Activated T-cell treated with anti-CD3 and anti-CD28 coated beads, Interleukin-2, amount 50 U/mL, for 24 hours (primary cell): ENCODE measurements at regions not wholly inside any gene's neighbourhood (a gene's known extent, or its start where the extent isn't known, plus 50 kb on each side); places are given as distances from the start of the nearest gene placed in this dataset.

ENCODE experiments used
- DNase-seq: peaks from one replicate; pipeline ENCODE4 v3.0.0-alpha.2; 2020
- H3K27ac Mint-ChIP-seq: 2 replicates; pipeline ENCODE4 v1.8.0; 2020; ENCODE audit warnings: mild to moderate bottlenecking, mixed read lengths
- H3K27me3 Mint-ChIP-seq: 2 replicates; pipeline ENCODE4 v1.8.0; 2020; ENCODE audit warnings: mixed read lengths
- H3K36me3 Mint-ChIP-seq: 2 replicates; pipeline ENCODE4 v1.8.0; 2020; ENCODE audit warnings: low read depth, mixed read lengths
- H3K4me1 Mint-ChIP-seq: 2 replicates; pipeline ENCODE4 v1.8.0; 2020; ENCODE audit warnings: low read depth, mixed read lengths
- H3K4me3 Mint-ChIP-seq: 2 replicates; pipeline ENCODE4 v1.8.0; 2020; ENCODE audit warnings: mild to moderate bottlenecking, moderate library complexity, mixed read lengths
- H3K9me3 Mint-ChIP-seq: 2 replicates; pipeline ENCODE4 v1.8.0; 2020; ENCODE audit warnings: mixed read lengths

DNA sequence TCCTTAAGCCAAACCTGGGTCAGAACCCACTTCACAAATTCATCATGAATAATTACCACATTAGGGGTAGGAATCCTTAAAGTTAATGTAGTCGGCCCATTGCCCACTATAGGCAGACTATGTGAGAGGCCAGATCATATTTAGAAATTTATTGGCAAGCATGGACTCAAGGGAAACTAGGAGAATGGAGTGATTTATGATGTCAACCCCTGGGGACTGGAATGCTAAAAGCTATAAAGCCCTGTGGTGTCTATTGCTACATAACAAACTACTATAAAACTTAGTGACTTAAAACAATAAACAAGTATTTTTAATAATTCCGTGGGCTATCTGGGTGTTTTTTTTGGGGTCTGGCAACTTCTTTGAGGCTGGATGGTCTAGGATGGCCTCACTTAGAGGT lies 93.9 kb downstream of the PPP1R2C start:
- DNase-seq, result no peak
- Mint-ChIP-seq H3K4me1 (no peaks in the 10 kb centered on the region), H3K4me3 (no peak overlapping the region), H3K36me3 (no peaks in the 10 kb centered on the region), H3K9me3 (no peaks in the 10 kb centered on the region), H3K27me3 (peaks cover 10% of the 10 kb centered on the region), H3K27ac (no peak overlapping the region)

GRCh38 chrX:42680666-42681065 lies 97.3 kb downstream of the PPP1R2C start:
- DNase-seq, result no peak
- H3K27me3 Mint-ChIP-seq, result peaks cover 11% of the 10 kb centered on the region
- H3K9me3 Mint-ChIP-seq, result no peaks in the 10 kb centered on the region
- no peak overlapping the region for H3K4me3 Mint-ChIP-seq
- no peaks in the 10 kb centered on the region for H3K4me1 Mint-ChIP-seq
- no peaks in the 10 kb centered on the region for H3K36me3 Mint-ChIP-seq
- H3K27ac Mint-ChIP-seq, result no peak overlapping the region

GRCh38 chrX:42678133-42678532 lies 99.8 kb downstream of the PPP1R2C start:
- DNase-seq, result no peak
- no peak overlapping the region for H3K27ac Mint-ChIP-seq
- H3K4me1 Mint-ChIP-seq, result no peaks in the 10 kb centered on the region
- H3K4me3 Mint-ChIP-seq, result no peak overlapping the region
- no peaks in the 10 kb centered on the region for H3K36me3 Mint-ChIP-seq
- H3K9me3 Mint-ChIP-seq, result no peaks in the 10 kb centered on the region
- H3K27me3 Mint-ChIP-seq, result peaks cover 11% of the 10 kb centered on the region

DNA sequence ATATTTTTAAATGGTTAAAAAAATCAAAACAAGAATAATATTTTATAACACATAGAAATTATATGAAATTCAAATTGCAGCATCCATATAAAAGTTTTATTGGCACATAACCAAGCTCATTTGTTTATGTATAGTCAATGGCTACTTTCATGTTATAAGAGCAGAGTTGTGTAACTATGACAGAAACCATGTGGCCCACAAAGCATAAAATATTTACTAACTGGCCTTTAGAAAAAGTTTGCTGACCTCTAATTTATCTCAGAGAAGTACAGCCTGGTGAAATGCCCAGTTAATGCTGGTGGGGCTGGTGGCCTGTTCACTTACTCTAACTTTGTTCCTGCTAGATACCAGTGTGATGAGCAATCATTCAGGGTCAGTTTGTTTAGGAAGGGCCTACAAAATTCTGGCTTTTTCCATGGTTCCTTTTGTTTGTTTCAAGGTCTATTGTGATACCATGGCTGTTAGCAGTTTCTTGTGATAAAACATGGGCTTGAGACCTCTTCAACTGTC lies 104.6 kb downstream of the PPP1R2C start:
- H3K9me3 Mint-ChIP-seq, result no peaks in the 10 kb centered on the region
- H3K36me3 Mint-ChIP-seq, result no peaks in the 10 kb centered on the region
- H3K27me3 Mint-ChIP-seq, result peaks cover 12% of the 10 kb centered on the region
- DNase-seq, result no peak
- H3K27ac Mint-ChIP-seq, result no peak overlapping the region
- no peak overlapping the region for H3K4me3 Mint-ChIP-seq
- no peaks in the 10 kb centered on the region for H3K4me1 Mint-ChIP-seq

GRCh38 chrX:42664680-42665079 lies 113.3 kb downstream of the PPP1R2C start:
- no peaks in the 10 kb centered on the region for H3K4me1 Mint-ChIP-seq
- peaks cover 7% of the 10 kb centered on the region for H3K27me3 Mint-ChIP-seq
- no peaks in the 10 kb centered on the region for H3K36me3 Mint-ChIP-seq
- no peak overlapping the region for H3K4me3 Mint-ChIP-seq
- DNase-seq, result no peak
- no peak overlapping the region for H3K27ac Mint-ChIP-seq
- H3K9me3 Mint-ChIP-seq, result peaks cover 3% of the 10 kb centered on the region

DNA sequence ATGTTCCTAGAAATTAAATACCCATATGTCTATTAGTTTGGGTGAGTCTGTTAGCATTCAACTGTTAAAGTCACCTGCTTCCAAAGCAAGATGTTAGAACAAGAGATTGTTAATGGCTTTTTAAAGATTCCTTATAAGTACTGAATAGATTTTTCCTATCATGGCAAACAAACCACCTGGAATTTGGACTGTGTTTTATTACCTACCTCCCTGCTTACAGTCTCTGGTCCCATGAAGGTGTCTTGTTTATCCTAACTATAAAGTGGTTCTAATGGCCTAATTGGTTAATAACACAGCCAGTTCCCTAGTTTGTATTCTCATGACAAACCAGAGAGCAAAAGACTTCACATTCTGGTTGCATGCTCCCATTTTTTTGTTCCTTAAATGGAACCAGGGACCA lies 149.5 kb downstream of the PPP1R2C start:
- no peaks in the 10 kb centered on the region for H3K36me3 Mint-ChIP-seq
- H3K9me3 Mint-ChIP-seq, result peaks cover 3% of the 10 kb centered on the region
- no peaks in the 10 kb centered on the region for H3K27me3 Mint-ChIP-seq
- H3K4me1 Mint-ChIP-seq, result no peaks in the 10 kb centered on the region
- H3K4me3 Mint-ChIP-seq, result no peak overlapping the region
- no peak overlapping the region for H3K27ac Mint-ChIP-seq
- DNase-seq, result no peak

DNA sequence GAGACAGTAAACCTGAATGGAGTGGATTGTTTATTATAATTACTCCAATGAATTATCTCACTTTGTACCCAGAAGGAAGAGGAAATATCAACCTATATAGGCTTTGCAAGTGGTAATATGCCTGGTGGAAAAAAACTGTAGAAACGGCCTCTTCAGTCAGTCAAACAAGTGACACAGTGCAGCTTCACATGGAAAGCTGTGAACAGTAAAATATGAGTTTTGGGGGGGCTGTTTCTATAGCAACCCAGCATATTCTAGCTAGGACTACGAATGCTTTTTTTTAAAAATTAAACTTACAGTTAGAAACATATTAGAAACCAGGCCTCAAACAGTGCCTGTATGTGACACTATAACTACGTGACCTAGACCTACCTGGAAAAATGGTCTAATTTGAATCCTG lies 150.1 kb downstream of the PPP1R2C start:
- H3K27me3 Mint-ChIP-seq, result no peaks in the 10 kb centered on the region
- no peaks in the 10 kb centered on the region for H3K4me1 Mint-ChIP-seq
- no peak for DNase-seq
- no peaks in the 10 kb centered on the region for H3K36me3 Mint-ChIP-seq
- no peak overlapping the region for H3K4me3 Mint-ChIP-seq
- H3K27ac Mint-ChIP-seq, result no peak overlapping the region
- peaks cover 3% of the 10 kb centered on the region for H3K9me3 Mint-ChIP-seq

- Mint-ChIP-seq H3K27ac (no peak overlapping the region), H3K4me3 (no peak overlapping the region), H3K36me3 (no peaks in the 10 kb centered on the region), H3K9me3 (no peaks in the 10 kb centered on the region), H3K4me1 (peaks cover 2% of the 10 kb centered on the region), H3K27me3 (peaks cover 12% of the 10 kb centered on the region)
- DNase-seq, result no peak
Observed at GRCh38 chrX:42624524-42624923, 153.4 kb downstream of the PPP1R2C start.

DNA sequence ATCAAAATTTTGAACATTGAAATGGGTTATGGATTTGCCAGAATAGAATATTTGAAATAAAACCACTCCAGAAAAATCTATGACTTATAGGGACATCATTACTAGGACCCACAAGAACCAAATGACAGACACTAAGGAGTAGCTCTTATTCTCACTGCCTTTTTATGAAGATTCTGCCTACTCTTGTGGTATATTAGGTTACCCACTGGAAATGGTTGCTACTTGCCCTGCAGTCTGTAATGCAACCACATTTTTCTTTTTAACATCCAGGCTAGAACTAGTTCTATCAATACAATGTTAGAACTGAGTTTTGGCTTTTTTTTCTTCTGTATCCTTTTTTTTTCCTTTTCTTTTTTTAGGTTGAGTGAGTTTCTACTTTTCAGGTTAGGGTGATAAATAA lies 158.9 kb downstream of the PPP1R2C start:
- Mint-ChIP-seq H3K4me1 (peaks cover 22% of the 10 kb centered on the region), H3K36me3 (no peaks in the 10 kb centered on the region), H3K27me3 (peaks cover 22% of the 10 kb centered on the region), H3K27ac (no peak overlapping the region), H3K9me3 (no peaks in the 10 kb centered on the region), H3K4me3 (no peak overlapping the region)
- DNase-seq, result no peak

GRCh38 chrX:42616981-42617380 lies 161.0 kb downstream of the PPP1R2C start:
- H3K36me3 Mint-ChIP-seq, result no peaks in the 10 kb centered on the region

GRCh38 chrX:42615161-42615563 lies 162.8 kb downstream of the PPP1R2C start:
- Mint-ChIP-seq H3K9me3 (no peaks in the 10 kb centered on the region), H3K27ac (no peak overlapping the region), H3K27me3 (peaks cover 16% of the 10 kb centered on the region), H3K4me3 (no peak overlapping the region), H3K4me1 (peaks cover 22% of the 10 kb centered on the region), H3K36me3 (no peaks in the 10 kb centered on the region)
- DNase-seq, result peak; percentile 31

More at GRCh38 chrX:42616981-42617380, 161.0 kb downstream of the PPP1R2C start:
- no peak overlapping the region for H3K4me3 Mint-ChIP-seq
- H3K27me3 Mint-ChIP-seq, result peaks cover 22% of the 10 kb centered on the region
- H3K9me3 Mint-ChIP-seq, result no peaks in the 10 kb centered on the region
- no peak overlapping the region for H3K27ac Mint-ChIP-seq
- H3K4me1 Mint-ChIP-seq, result peaks cover 22% of the 10 kb centered on the region
- DNase-seq, result no peak

DNA sequence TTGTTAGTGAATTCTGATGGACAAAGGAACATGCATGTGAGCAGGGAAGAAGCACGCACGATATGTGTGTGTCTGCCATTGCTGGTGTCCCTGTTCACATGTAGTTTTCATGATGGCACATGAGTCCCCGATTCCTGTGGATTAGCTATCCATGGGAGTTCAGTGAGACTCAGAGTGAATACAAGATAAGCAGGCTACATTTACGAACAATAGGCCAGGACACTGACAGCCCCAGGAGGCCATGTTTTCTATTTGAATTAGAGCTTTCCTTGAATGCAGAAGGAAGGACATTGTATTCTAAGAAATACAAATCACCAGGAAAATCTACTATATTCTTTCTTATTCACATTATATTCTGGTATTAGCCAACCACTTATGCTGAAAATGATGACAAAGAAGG lies 171.4 kb downstream of the PPP1R2C start:
- H3K4me3 Mint-ChIP-seq, result no peak overlapping the region
- DNase-seq, result no peak
- peaks cover 7% of the 10 kb centered on the region for H3K27me3 Mint-ChIP-seq
- H3K9me3 Mint-ChIP-seq, result no peaks in the 10 kb centered on the region
- no peak overlapping the region for H3K27ac Mint-ChIP-seq
- H3K4me1 Mint-ChIP-seq, result no peaks in the 10 kb centered on the region
- H3K36me3 Mint-ChIP-seq, result no peaks in the 10 kb centered on the region

GRCh38 chrX:42604302-42604701 lies 173.7 kb downstream of the PPP1R2C start:
- Mint-ChIP-seq H3K27ac (no peak overlapping the region), H3K9me3 (no peaks in the 10 kb centered on the region), H3K4me1 (peaks cover under 1% of the 10 kb centered on the region), H3K36me3 (no peaks in the 10 kb centered on the region), H3K4me3 (no peak overlapping the region), H3K27me3 (peaks cover 6% of the 10 kb centered on the region)
- no peak for DNase-seq

DNA sequence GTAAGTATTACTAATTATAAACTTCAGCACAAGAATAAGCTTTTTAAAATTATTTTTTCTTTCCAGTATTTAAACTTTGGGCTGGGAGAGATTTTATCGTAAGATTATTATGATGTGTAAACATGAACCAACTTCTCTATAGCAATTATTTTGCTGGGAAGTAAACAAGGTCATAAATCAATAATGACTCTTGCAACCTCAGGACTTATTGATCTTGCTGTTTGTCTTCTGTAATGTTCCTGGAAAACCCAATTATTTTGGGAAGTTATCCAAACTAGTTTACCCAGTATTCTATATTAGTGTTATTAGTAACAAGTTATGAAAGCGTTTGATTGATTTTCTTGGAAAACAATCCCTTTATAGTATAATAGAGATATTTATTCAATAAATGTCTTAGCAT lies 174.9 kb downstream of the PPP1R2C start:
- H3K27ac Mint-ChIP-seq, result no peak overlapping the region
- peaks cover 2% of the 10 kb centered on the region for H3K27me3 Mint-ChIP-seq
- H3K4me1 Mint-ChIP-seq, result peaks cover 2% of the 10 kb centered on the region
- no peak overlapping the region for H3K4me3 Mint-ChIP-seq
- H3K36me3 Mint-ChIP-seq, result no peaks in the 10 kb centered on the region
- H3K9me3 Mint-ChIP-seq, result no peaks in the 10 kb centered on the region
- DNase-seq, result no peak

- Mint-ChIP-seq H3K4me3 (no peak overlapping the region), H3K27me3 (peaks cover 2% of the 10 kb centered on the region), H3K36me3 (no peaks in the 10 kb centered on the region), H3K27ac (no peak overlapping the region), H3K9me3 (no peaks in the 10 kb centered on the region), H3K4me1 (peaks cover 2% of the 10 kb centered on the region)
- no peak for DNase-seq
Observed at GRCh38 chrX:42602566-42602965, 175.4 kb downstream of the PPP1R2C start.

- H3K27me3 Mint-ChIP-seq, result peaks cover 2% of the 10 kb centered on the region
- no peaks in the 10 kb centered on the region for H3K36me3 Mint-ChIP-seq
- H3K4me3 Mint-ChIP-seq, result no peak overlapping the region
- DNase-seq, result no peak
- H3K9me3 Mint-ChIP-seq, result no peaks in the 10 kb centered on the region
- H3K27ac Mint-ChIP-seq, result no peak overlapping the region
- peaks cover 2% of the 10 kb centered on the region for H3K4me1 Mint-ChIP-seq
Observed at GRCh38 chrX:42602136-42602535, 175.8 kb downstream of the PPP1R2C start.
